A673 (cell line): ENCODE measurements at regions not wholly inside any gene's neighbourhood (a gene's known extent, or its start where the extent isn't known, plus 50 kb on each side); places are given as distances from the start of the nearest gene placed in this dataset.

Experiments
- BruUV-seq: library from RNA; stranded (reverse); fragments of 400-500 nt; replicated peaks from 2 replicates; lab custom pipeline; 2021; lab: Mats Ljungman, UMichigan
- CTCF ChIA-PET: fragments of 300-600 bp; sonication (Branson Sonifier 250); formaldehyde crosslinking; loops from one replicate; lab custom pipeline; 2022; ENCODE audit warnings: antibody characterized with exemption; lab: Charles Lee
- POLR2A ChIA-PET: fragments of 300-600 bp; sonication (Branson Sonifier 250); formaldehyde crosslinking; loops from one replicate; lab custom pipeline; 2022; ENCODE audit warnings: antibody characterized with exemption; ENCODE audit not compliant: low non-redundant PET; lab: Charles Lee
- DNase-seq: peaks from one replicate; pipeline ENCODE4 v3.0.0-alpha.2; 2015; ENCODE audit warnings: low spot score
- H3K27ac ChIP-seq: fragments of 200-600 bp; sonication (generic); 2 replicates; pipeline ENCODE4 v1.5.1; 2016; ENCODE audit warnings: mixed run types, low read depth, mild to moderate bottlenecking, mixed read lengths, antibody characterized with exemption, low read length; ENCODE audit not compliant: poor library complexity, severe bottlenecking
- H3K27me3 ChIP-seq: fragments of 200-600 bp; sonication (generic); replicated peaks from 2 replicates; pipeline ENCODE4 v1.6.1; 2017; ENCODE audit warnings: mixed run types, low read depth, mild to moderate bottlenecking, mixed read lengths, antibody characterized with exemption, low read length; ENCODE audit not compliant: insufficient read depth, poor library complexity
- H3K36me3 ChIP-seq: fragments of 200-600 bp; sonication (generic); 2 replicates; pipeline ENCODE4 v1.6.1; 2016; ENCODE audit warnings: mixed run types, mild to moderate bottlenecking, mixed read lengths, antibody characterized with exemption, low read length; ENCODE audit not compliant: insufficient read depth, poor library complexity, severe bottlenecking
- H3K4me1 ChIP-seq: fragments of 200-600 bp; sonication (generic); 2 replicates; pipeline ENCODE4 v1.6.1; 2017; ENCODE audit warnings: mixed run types, mild to moderate bottlenecking, mixed read lengths, antibody characterized with exemption, low read length; ENCODE audit not compliant: insufficient read depth, poor library complexity, severe bottlenecking
- H3K4me3 ChIP-seq: fragments of 200-600 bp; sonication (generic); 2 replicates; pipeline ENCODE4 v1.5.1; 2016; ENCODE audit warnings: low read depth, mixed run types, mild to moderate bottlenecking, mixed read lengths, low read length; ENCODE audit not compliant: poor library complexity, severe bottlenecking
- H3K9me3 ChIP-seq: fragments of 200-600 bp; sonication (generic); 2 replicates; pipeline ENCODE4 v1.6.1; 2016; ENCODE audit warnings: mixed run types, low read depth, mild to moderate bottlenecking, mixed read lengths, antibody characterized with exemption, low read length; ENCODE audit not compliant: poor library complexity, severe bottlenecking
- CTCF ChIP-seq: fragments of 300-800, 200-600 bp; sonication (generic); conservative IDR thresholded peaks from 2 replicates; pipeline ENCODE4 v1.5.1; 2017; ENCODE audit warnings: low read depth, mild to moderate bottlenecking, antibody characterized with exemption, low read length, moderate library complexity, mixed read lengths
- EZH2 ChIP-seq: fragments of 200-600 bp; sonication (generic); IDR thresholded peaks from 2 replicates; pipeline ENCODE4 v1.6.1; 2017; ENCODE audit warnings: borderline replicate concordance, low read depth, mild to moderate bottlenecking, mixed read lengths, antibody characterized with exemption, low read length; ENCODE audit not compliant: poor library complexity, severe bottlenecking
- intact Hi-C: fragments of 100-400 bp; cut with micrococcal nuclease; formaldehyde crosslinking; loops from one replicate; pipeline ENCODE4 v1.10.0; 2022; ENCODE audit not compliant: unreplicated experiment

- intact Hi-C loops, result loop anchor here (2.0 to 10.0 kb wide), 2 partner anchors 73 to 107 kb away; partner anchors contain the start of gene KLHL13
Measured at GRCh38 chrX:118221733-118222132, 105.1 kb upstream of the KLHL13 start.

GRCh38 chrX:118222421-118222820, 105.8 kb upstream of the KLHL13 start:
- no peak for TF ChIP-seq CTCF
- no peak for TF ChIP-seq EZH2
- Histone ChIP-seq H3K27me3 (no peaks in the 10 kb centered on the region), H3K4me3 (no peak overlapping the region), H3K9me3 (no peaks in the 10 kb centered on the region), H3K36me3 (no peaks in the 10 kb centered on the region), H3K4me1 (peaks cover 18% of the 10 kb centered on the region), H3K27ac (no peak overlapping the region)
- no peak for DNase-seq
- POLR2A ChIA-PET, result no interaction called here
- intact Hi-C loops, result loop anchor here (10.0 kb wide), 1 partner anchor 108 kb away; the partner anchor contains the start of gene KLHL13
- CTCF ChIA-PET, result interaction anchor here (1.0 kb wide), 1 partner anchor 226 kb away, joined by 3 read pairs; no protein-coding TSS in a partner anchor
- no TSS peak for BruUV-seq

More at GRCh38 chrX:118221733-118222132, 105.1 kb upstream of the KLHL13 start:
- H3K27ac ChIP-seq, result peak overlapping the region; percentile 63
- no TSS peak for BruUV-seq
- peak; percentile 69 for DNase-seq
- H3K9me3 ChIP-seq, result no peaks in the 10 kb centered on the region
- CTCF ChIA-PET, result interaction anchor here (1.0 kb wide), 1 partner anchor 225 kb away, joined by 3 read pairs; no protein-coding TSS in a partner anchor
- no peaks in the 10 kb centered on the region for H3K27me3 ChIP-seq
- no peaks in the 10 kb centered on the region for H3K36me3 ChIP-seq
- H3K4me3 ChIP-seq, result no peak overlapping the region
- TF ChIP-seq CTCF, result no peak
- H3K4me1 ChIP-seq, result peaks cover 18% of the 10 kb centered on the region
- POLR2A ChIA-PET, result no interaction called here

GRCh38 chrX:118225711-118226428, 109.3 kb upstream of the KLHL13 start:
- TF ChIP-seq CTCF (peak; percentile 61), EZH2 (no peak)
- peak; percentile 63 for DNase-seq
- ChIA-PET POLR2A (no interaction called here), CTCF (interaction anchor here (0.6 to 1.3 kb wide), 2 partner anchors 229 to 376 kb away, joined by 4 to 6 read pairs; no protein-coding TSS in a partner anchor)
- no peaks in the 10 kb centered on the region for H3K27me3 ChIP-seq
- no TSS peak for BruUV-seq
- H3K27ac ChIP-seq, result peak overlapping the region; percentile 61
- no peaks in the 10 kb centered on the region for H3K9me3 ChIP-seq
- H3K4me1 ChIP-seq, result peaks cover 14% of the 10 kb centered on the region
- no peaks in the 10 kb centered on the region for H3K36me3 ChIP-seq
- no peak overlapping the region for H3K4me3 ChIP-seq
- intact Hi-C loops, result loop anchor here (2.0 to 10.0 kb wide), 3 partner anchors 111 to 294 kb away; partner anchors contain the start of gene KLHL13
